HEK293T (cell line): ENCODE measurements at regions not wholly inside any gene's neighbourhood (a gene's known extent, or its start where the extent isn't known, plus 50 kb on each side); places are given as distances from the start of the nearest gene placed in this dataset.

ENCODE experiments used
- CTCF ChIA-PET: fragments of 350-600 bp; formaldehyde crosslinking; extraction: SDS; loops from one replicate; lab custom pipeline; 2021; ENCODE audit warnings: antibody characterized with exemption, inconsistent platforms; lab: Yijun Ruan, JAX
- POLR2A ChIA-PET: fragments of 350-600 bp; formaldehyde crosslinking; extraction: SDS; loops from one replicate; lab custom pipeline; 2020; ENCODE audit warnings: antibody characterized with exemption, inconsistent platforms; lab: Yijun Ruan, JAX
- DNase-seq: peaks from one replicate; pipeline ENCODE4 v3.0.0; 2012; ENCODE audit warnings: mixed read lengths; ENCODE audit errors: extremely low spot score
- ARNT ChIP-seq: fragments of 450-650 bp; IDR thresholded peaks from 2 replicates; pipeline ENCODE4 v1.6.1; 2017; ENCODE audit warnings: mild to moderate bottlenecking
- BHLHE40 ChIP-seq: fragments of 450-650 bp; IDR thresholded peaks from 2 replicates; pipeline ENCODE4 v1.6.1; 2016; ENCODE audit warnings: mild to moderate bottlenecking, moderate library complexity, borderline replicate concordance
- CTBP1 ChIP-seq: fragments of 450-650 bp; IDR thresholded peaks from 2 replicates; pipeline ENCODE4 v1.6.1; 2016; ENCODE audit warnings: borderline replicate concordance
- ELF4 ChIP-seq: fragments of 450-650 bp; IDR thresholded peaks from 2 replicates; pipeline ENCODE4 v1.6.1; 2017; ENCODE audit warnings: antibody characterized with exemption
- FOXA1 ChIP-seq: fragments of 450-650 bp; IDR thresholded peaks from 2 replicates; pipeline ENCODE4 v1.6.1; 2016; ENCODE audit warnings: mild to moderate bottlenecking
- FOXK2 ChIP-seq: fragments of 450-650 bp; IDR thresholded peaks from 2 replicates; pipeline ENCODE4 v1.6.1; 2016; ENCODE audit warnings: mild to moderate bottlenecking
- FOXM1 ChIP-seq: fragments of 450-650 bp; IDR thresholded peaks from 2 replicates; pipeline ENCODE4 v1.6.1; 2017; ENCODE audit warnings: mild to moderate bottlenecking, borderline replicate concordance
- HDGF ChIP-seq: fragments of 450-650 bp; IDR thresholded peaks from 2 replicates; pipeline ENCODE4 v1.6.1; 2017; ENCODE audit warnings: antibody characterized with exemption, borderline replicate concordance
- L3MBTL2 ChIP-seq: fragments of 450-650 bp; conservative IDR thresholded peaks from 2 replicates; pipeline ENCODE4 v1.6.1; 2016; ENCODE audit warnings: mild to moderate bottlenecking
- LEF1 ChIP-seq: fragments of 450-650 bp; IDR thresholded peaks from 2 replicates; pipeline ENCODE4 v1.6.1; 2017; ENCODE audit warnings: mild to moderate bottlenecking, borderline replicate concordance
- NFRKB ChIP-seq: fragments of 450-650 bp; IDR thresholded peaks from 2 replicates; pipeline ENCODE4 v1.6.1; 2016; ENCODE audit warnings: mild to moderate bottlenecking, moderate library complexity
- PKNOX1 ChIP-seq: fragments of 450-650 bp; IDR thresholded peaks from 2 replicates; pipeline ENCODE4 v1.6.1; 2016
- SP1 ChIP-seq: fragments of 450-650 bp; IDR thresholded peaks from 2 replicates; pipeline ENCODE4 v1.6.1; 2017
- SUZ12 ChIP-seq: fragments of 450-650 bp; IDR thresholded peaks from 2 replicates; pipeline ENCODE4 v1.6.1; 2016; ENCODE audit warnings: mild to moderate bottlenecking
- TARDBP ChIP-seq: fragments of 450-650 bp; IDR thresholded peaks from 2 replicates; pipeline ENCODE4 v1.6.1; 2016
- ZNF384 ChIP-seq: fragments of 450-650 bp; IDR thresholded peaks from 2 replicates; pipeline ENCODE4 v1.6.1; 2016

- no peak for DNase-seq
- ChIA-PET CTCF (no interaction called here), POLR2A (no interaction called here)
- no peak for TF ChIP-seq FOXM1
- TF ChIP-seq ELF4 = no peak
- TF ChIP-seq NFRKB = no peak
- TF ChIP-seq FOXK2 = no peak
- TF ChIP-seq TARDBP = no peak
- no peak for TF ChIP-seq LEF1
- TF ChIP-seq ZNF384 = no peak
- no peak for TF ChIP-seq FOXA1
- TF ChIP-seq SUZ12 = no peak
These were observed 96.3 kb downstream of the TRIM29 start for GRCh38 chr11:120041625-120042024.

- POLR2A ChIA-PET = no interaction called here
- CTCF ChIA-PET = no interaction called here
- no peak for DNase-seq
- TF ChIP-seq PKNOX1 (no peak), FOXM1 (no peak), SP1 (no peak), CTBP1 (no peak), ELF4 (no peak), FOXK2 (no peak), NFRKB (no peak), SUZ12 (no peak)
These were observed 97.6 kb downstream of the TRIM29 start for GRCh38 chr11:120040151-120040840.

GRCh38 chr11:120039039-120039438 is 98.9 kb downstream of the TRIM29 start:
- DNase-seq = no peak
- ChIA-PET CTCF (no interaction called here), POLR2A (no interaction called here)
- no peak for TF ChIP-seq PKNOX1
- TF ChIP-seq HDGF = no peak
- TF ChIP-seq ELF4 = no peak
- TF ChIP-seq TARDBP = no peak
- TF ChIP-seq SUZ12 = no peak
- no peak for TF ChIP-seq SP1
- TF ChIP-seq FOXK2 = no peak
- no peak for TF ChIP-seq FOXM1
- no peak for TF ChIP-seq LEF1
- no peak for TF ChIP-seq NFRKB
- no peak for TF ChIP-seq ZNF384
- no peak for TF ChIP-seq FOXA1

- CTCF ChIA-PET = no interaction called here
- TF ChIP-seq ARNT (no peak), PKNOX1 (no peak), TARDBP (no peak), FOXM1 (no peak), ELF4 (no peak), FOXK2 (no peak), NFRKB (no peak), L3MBTL2 (no peak), HDGF (no peak), SUZ12 (no peak), SP1 (no peak), CTBP1 (no peak)
- POLR2A ChIA-PET = no interaction called here
- DNase-seq = no peak
These were observed 100.8 kb downstream of the TRIM29 start for GRCh38 chr11:120037111-120037510.

GRCh38 chr11:120035756-120036155 is 102.2 kb downstream of the TRIM29 start:
- no peak for DNase-seq
- TF ChIP-seq SP1 (no peak), ZNF384 (no peak), FOXA1 (no peak), CTBP1 (no peak), HDGF (no peak), PKNOX1 (no peak), NFRKB (no peak), LEF1 (no peak)
- ChIA-PET POLR2A (no interaction called here), CTCF (no interaction called here)

- POLR2A ChIA-PET = no interaction called here
- DNase-seq = no peak
- CTCF ChIA-PET = no interaction called here
- TF ChIP-seq ELF4 (no peak), NFRKB (no peak), CTBP1 (no peak), L3MBTL2 (no peak), LEF1 (no peak), ZNF384 (no peak), FOXA1 (no peak), SUZ12 (no peak), BHLHE40 (no peak), SP1 (no peak), HDGF (no peak), FOXM1 (no peak), PKNOX1 (no peak), FOXK2 (no peak), TARDBP (no peak), ARNT (no peak)
These were observed 102.9 kb downstream of the TRIM29 start for GRCh38 chr11:120034881-120035630.
